ENCODE measurements at regions not wholly inside any gene's neighbourhood (a gene's known extent, or its start where the extent isn't known, plus 50 kb on each side); places are given as distances from the start of the nearest gene placed in this dataset.

- H3K4me3 ChIP-seq (ENCODE audit: low read length): no peak overlapping the region
- no peak for TF ChIP-seq CTCF (conservative IDR thresholded peaks at IDR 0.05; ENCODE audit: low read depth, low read length)
- DNase-seq (ENCODE audit: low read depth): no peak
These were observed 214.3 kb upstream of the APCDD1 start for GRCh38 chr18:10239991-10240634.

DNA sequence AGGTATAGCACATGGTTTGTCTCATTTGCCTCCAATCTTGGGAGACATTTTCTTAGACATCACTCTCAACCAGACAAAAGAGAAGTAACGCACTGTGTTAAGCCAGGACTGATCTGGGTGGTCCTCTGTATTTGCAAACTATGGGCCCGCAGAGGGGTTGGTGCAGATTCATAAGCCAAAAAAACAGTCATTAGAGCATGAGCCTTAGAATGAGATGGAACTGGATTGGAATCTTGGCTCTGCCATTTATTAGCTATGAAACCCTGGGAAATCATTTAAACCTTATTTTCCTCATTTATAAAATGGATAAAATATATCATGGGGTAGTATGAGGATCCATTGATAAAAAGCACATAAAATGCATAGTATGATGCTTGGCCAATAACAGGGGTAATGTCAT is 213.5 kb upstream of the APCDD1 start:
- no peak overlapping the region for H3K4me3 ChIP-seq (ENCODE audit: low read length)
- no peak for TF ChIP-seq CTCF (conservative IDR thresholded peaks at IDR 0.05; ENCODE audit: low read depth, low read length)
- DNase-seq (ENCODE audit: low read depth): no peak

DNA sequence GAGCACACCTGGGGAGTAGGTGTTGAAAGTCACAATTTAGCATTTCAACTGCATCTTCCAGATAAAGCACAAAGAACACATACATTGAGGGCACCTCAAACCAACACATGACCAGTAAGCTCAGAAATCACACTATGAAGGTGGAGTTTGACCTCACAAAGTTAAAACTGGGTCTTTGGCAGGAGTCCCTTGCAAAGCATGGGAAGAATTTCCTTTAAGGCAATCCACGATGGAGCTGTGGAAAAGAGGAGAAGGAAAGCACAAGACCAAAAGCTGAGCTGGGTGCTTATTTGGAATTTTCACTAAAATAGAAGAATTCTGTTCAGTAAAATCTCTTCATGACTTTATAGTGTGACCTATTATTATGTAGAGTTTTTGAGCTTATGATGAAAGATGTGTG is 212.9 kb upstream of the APCDD1 start:
- H3K4me3 ChIP-seq (ENCODE audit: low read length): no peak overlapping the region
- no peak for TF ChIP-seq CTCF (conservative IDR thresholded peaks at IDR 0.05; ENCODE audit: low read depth, low read length)
- DNase-seq (ENCODE audit: low read depth): no peak

DNA sequence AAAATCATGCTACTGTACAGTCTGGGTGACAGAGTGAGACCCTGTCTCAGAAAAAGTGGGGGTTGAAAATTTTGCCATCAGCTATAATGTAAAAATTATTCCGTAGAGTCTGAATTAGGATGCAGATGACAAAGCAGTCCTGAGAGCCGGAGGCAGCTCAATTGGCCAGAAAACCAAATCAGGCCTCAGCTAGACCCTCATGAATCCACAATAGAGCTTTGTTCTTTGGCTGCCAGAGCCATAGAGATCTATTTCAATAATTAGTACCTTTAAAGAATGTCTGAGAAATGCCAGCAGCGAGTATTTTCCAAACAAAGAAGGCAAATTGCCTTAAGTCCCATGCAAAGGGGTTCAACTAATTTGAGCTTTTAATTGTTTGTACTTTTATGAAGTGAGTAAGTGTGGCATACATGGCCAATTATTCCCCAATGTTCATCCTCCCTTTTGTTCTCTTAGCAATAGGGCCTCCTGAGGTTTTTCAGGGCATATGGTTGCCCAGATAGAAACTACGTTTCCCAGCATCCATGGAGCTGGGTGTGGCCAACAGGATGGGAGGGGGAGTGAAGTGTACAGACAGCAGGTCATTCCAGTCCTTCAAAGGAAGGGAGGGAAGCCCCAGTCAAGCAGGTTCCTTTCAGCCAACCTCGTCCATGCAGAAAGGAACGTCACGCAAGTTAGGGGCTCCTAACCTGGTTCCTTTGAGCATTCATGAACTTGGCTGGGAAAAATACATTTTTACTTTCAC is 211.3 kb upstream of the APCDD1 start:
- DNase-seq (ENCODE audit: low read depth): no peak

DNA sequence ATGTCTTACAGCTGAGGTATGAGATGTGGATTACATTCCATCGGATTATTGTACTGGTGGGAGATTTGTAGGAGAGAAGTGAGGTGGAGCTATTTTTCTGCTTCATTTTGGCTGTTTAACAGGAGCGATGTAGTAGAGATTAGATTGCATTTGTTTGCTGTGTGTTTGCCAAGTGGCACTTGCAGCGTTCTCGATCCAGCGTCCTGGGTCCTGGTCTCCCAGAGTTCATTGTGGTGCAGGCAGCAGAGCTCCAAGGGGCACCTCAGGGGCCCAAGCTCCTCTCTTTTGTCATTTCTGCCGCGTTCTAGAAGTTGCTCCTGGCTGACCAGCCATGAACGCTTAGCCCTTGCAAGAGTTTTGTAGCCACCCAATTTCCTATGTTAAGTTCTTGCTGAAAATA is 210.1 kb upstream of the APCDD1 start:
- TF ChIP-seq CTCF (conservative IDR thresholded peaks at IDR 0.05; ENCODE audit: low read depth, low read length): no peak
- DNase-seq (ENCODE audit: low read depth): no peak

More for the DNA sequence above, 211.3 kb upstream of the APCDD1 start:
- TF ChIP-seq CTCF (conservative IDR thresholded peaks at IDR 0.05; ENCODE audit: low read depth, low read length): no peak
- H3K4me3 ChIP-seq (ENCODE audit: low read length): no peak overlapping the region

DNA sequence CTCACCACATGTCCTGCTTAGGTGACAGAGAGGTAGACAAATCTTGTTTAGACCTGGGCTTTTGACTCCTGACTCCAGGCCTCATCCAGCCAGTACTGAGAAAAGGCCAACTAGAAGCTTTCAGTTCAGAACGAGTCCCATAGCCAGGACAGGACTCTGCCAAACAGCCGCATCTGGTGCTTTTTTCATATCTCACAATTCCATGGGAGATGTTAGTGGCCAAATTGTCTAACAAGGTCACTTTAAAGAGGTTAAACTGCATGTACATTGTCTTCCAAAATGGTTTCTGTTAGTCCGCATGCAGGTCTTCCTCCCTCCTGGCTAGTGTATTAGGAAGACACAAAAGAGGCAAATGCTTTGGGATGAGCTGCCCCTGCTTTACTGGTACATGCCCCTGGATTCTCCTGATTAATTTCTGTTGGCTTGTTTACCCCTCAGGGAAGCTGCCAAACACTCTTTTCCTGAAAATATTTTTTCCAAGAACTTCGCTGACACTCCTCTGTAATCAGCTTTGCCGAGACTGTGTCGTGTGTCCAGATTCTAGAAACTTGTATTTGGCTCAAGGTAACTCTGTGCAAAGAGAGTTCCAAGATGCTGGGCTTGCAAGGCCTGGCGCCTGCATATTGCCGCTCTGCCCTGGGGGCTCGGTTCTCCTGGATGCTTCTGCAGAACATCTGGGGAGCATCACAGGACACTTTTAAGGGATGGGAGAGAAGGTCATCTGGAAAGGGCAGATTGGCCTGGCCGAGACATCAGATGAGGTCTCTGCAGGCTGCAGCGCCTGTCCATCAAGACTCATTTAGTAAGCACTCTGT is 209.2 kb upstream of the APCDD1 start:
- no peak for DNase-seq (ENCODE audit: low read depth)
- TF ChIP-seq CTCF (conservative IDR thresholded peaks at IDR 0.05; ENCODE audit: low read depth, low read length): no peak
- no peak overlapping the region for H3K4me3 ChIP-seq (ENCODE audit: low read length)

More for the DNA sequence above, 210.1 kb upstream of the APCDD1 start:
- H3K4me3 ChIP-seq (ENCODE audit: low read length): no peak overlapping the region
